Esophagus squamous epithelium (tissue), 4 donors: ENCODE measurements at regions not wholly inside any gene's neighbourhood (a gene's known extent, or its start where the extent isn't known, plus 50 kb on each side); places are given as distances from the start of the nearest gene placed in this dataset.

ENCODE experiments used
- CTCF ChIP-seq, 6 experiments: fragments of 450-650 bp in 4 of 6; fragments of 200-600 bp in 2 of 6; sonication (generic) in 2 of 6; IDR thresholded peaks; one replicate each; pipeline ENCODE4 v1.5.1; 2016 to 2019; ENCODE audit warnings: antibody characterized with exemption in 6 of 6, mild to moderate bottlenecking in 4 of 6, moderate library complexity in 4 of 6
- POLR2A ChIP-seq, 4 donors: fragments of 450-650 bp; IDR thresholded peaks; one replicate each; pipeline ENCODE4 v1.6.1; 2017; ENCODE audit warnings: antibody characterized with exemption in 4 of 4, mild to moderate bottlenecking in 4 of 4, moderate library complexity in 3 of 4

- TF ChIP-seq CTCF (IDR thresholded peaks at IDR 0.05) (no peak), POLR2A (IDR thresholded peaks at IDR 0.05) (no peak)
Measured at GRCh38 chr5:167104351-167104750, 1187.1 kb upstream of the WWC1 start.
